Fibroblast of villous mesenchyme (primary cell): ENCODE measurements at regions not wholly inside any gene's neighbourhood (a gene's known extent, or its start where the extent isn't known, plus 50 kb on each side); places are given as distances from the start of the nearest gene placed in this dataset.

Experiments
- DNase-seq: peaks from one replicate; pipeline ENCODE4 v3.0.0-alpha.2; 2010; ENCODE audit warnings: low read depth
- H3K4me3 ChIP-seq: 2 replicates; pipeline ENCODE4 v1.5.1; 2011; ENCODE audit warnings: low read depth, mild to moderate bottlenecking, low read length
- CTCF ChIP-seq: IDR thresholded peaks from 2 replicates; pipeline ENCODE4 v1.5.1; 2012; ENCODE audit warnings: low read depth, mild to moderate bottlenecking, low read length; ENCODE audit not compliant: insufficient read depth

GRCh38 chr11:80687941-80688340 is 1247.1 kb upstream of the TENM4 start:
- H3K4me3 ChIP-seq, result no peak overlapping the region
- no peak for DNase-seq

GRCh38 chr11:80686889-80687288 is 1246.1 kb upstream of the TENM4 start:
- no peak overlapping the region for H3K4me3 ChIP-seq
- no peak for TF ChIP-seq CTCF
- DNase-seq, result no peak

More at GRCh38 chr11:80687941-80688340, 1247.1 kb upstream of the TENM4 start:
- TF ChIP-seq CTCF, result no peak

- H3K4me3 ChIP-seq, result no peak overlapping the region
- DNase-seq, result no peak
- TF ChIP-seq CTCF, result no peak
Observed at GRCh38 chr11:80673566-80673965, 1232.7 kb upstream of the TENM4 start.

GRCh38 chr11:80669620-80670019 is 1228.8 kb upstream of the TENM4 start:
- no peak for DNase-seq
- H3K4me3 ChIP-seq, result no peak overlapping the region
- no peak for TF ChIP-seq CTCF

- no peak overlapping the region for H3K4me3 ChIP-seq
- DNase-seq, result no peak
- TF ChIP-seq CTCF, result no peak
Observed at GRCh38 chr11:80668039-80668438, 1227.2 kb upstream of the TENM4 start.

GRCh38 chr11:80655834-80656233 is 1215.0 kb upstream of the TENM4 start:
- no peak for TF ChIP-seq CTCF
- DNase-seq, result no peak
- H3K4me3 ChIP-seq, result no peak overlapping the region

GRCh38 chr11:80650966-80651365 is 1210.1 kb upstream of the TENM4 start:
- no peak for DNase-seq
- H3K4me3 ChIP-seq, result no peak overlapping the region
- TF ChIP-seq CTCF, result no peak
